Coronary artery (tissue), 2 donors: ENCODE measurements at regions not wholly inside any gene's neighbourhood (a gene's known extent, or its start where the extent isn't known, plus 50 kb on each side); places are given as distances from the start of the nearest gene placed in this dataset.

Source experiments
- DNase-seq: peaks from one replicate; pipeline ENCODE4 v3.0.0-alpha.2; 2017; ENCODE audit warnings: low spot score
- H3K27ac ChIP-seq, 2 donors: fragments of 200-600 bp; sonication (generic); one replicate each; pipeline ENCODE4 v1.5.1; 2016 to 2019
- H3K4me3 ChIP-seq: fragments of 200-600 bp; sonication (generic); 2 replicates; pipeline ENCODE4 v1.5.1; 2016; ENCODE audit warnings: mild to moderate bottlenecking, moderate library complexity
- CTCF ChIP-seq: fragments of 200-600 bp; sonication (generic); IDR thresholded peaks from one replicate; pipeline ENCODE4 v1.5.1; 2019; ENCODE audit warnings: antibody characterized with exemption

DNA sequence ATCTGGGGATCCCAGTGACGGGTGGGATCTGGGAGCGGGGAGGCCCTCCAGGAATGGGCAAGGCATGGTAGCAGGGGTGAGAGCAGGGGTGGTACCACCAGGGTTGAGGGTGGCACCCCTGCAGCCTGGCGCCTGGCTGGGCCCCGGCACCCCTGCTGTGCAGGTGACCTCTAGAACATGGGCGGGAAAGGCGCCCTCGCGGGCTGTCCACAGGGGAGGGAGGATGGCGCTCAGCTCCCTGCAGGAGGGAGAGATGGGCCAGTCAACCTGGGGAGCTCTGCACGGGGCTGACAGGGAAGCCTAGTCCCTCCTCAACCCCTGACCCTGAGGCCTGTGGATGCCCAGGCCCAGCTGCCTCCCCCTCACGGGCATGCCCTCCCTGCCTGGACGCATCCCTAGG, 61.6 kb upstream of the SLCO4A1 start:
- Histone ChIP-seq H3K4me3 (no peak overlapping the region), H3K27ac (no peak overlapping the region)
- no peak for TF ChIP-seq CTCF
- no peak for DNase-seq

DNA sequence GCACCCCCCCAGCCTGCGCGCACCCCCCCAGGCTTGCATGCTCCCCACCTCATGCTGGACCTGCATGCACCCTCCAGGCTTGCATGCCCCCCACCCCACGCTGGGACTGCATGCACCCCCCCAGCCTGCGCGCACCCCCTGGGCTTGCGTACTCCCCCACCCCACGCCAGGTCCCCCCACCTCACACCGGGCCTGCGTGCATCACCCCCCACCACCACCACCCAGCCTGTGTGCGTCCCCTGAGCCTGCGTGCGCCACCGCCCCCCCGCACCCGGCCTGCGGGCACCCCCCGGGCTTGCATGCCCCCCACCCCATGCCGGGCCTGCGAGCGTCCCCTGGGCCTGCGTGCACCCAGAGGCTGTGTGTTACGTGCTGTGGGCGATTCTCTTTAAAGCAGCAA, 61.0 kb upstream of the SLCO4A1 start:
- TF ChIP-seq CTCF = no peak
- Histone ChIP-seq H3K27ac (no peak overlapping the region), H3K4me3 (no peak overlapping the region)
- no peak for DNase-seq

DNA sequence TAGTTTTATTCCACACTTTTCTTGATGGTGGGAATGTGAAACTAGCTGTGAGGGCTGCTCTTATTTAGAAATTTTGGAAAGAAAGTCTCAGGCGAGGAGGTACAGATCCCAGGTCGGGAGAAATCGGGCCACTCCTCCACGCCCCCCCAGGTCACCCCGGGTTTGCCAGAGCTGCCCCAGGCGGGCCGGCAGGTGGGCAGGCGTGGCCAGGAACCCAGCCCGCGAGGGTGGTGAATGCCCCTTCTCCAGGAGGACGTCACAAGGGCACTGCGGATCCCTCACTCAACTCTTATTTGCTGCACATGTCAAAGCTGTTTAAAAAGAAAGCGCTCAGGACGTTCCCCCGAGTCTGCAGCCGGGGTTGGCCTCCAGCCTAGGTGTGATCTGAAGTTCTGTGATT, 60.5 kb upstream of the SLCO4A1 start:
- no peak for DNase-seq
- H3K27ac ChIP-seq = no peak overlapping the region
- TF ChIP-seq CTCF = no peak
- H3K4me3 ChIP-seq = no peak overlapping the region

DNA sequence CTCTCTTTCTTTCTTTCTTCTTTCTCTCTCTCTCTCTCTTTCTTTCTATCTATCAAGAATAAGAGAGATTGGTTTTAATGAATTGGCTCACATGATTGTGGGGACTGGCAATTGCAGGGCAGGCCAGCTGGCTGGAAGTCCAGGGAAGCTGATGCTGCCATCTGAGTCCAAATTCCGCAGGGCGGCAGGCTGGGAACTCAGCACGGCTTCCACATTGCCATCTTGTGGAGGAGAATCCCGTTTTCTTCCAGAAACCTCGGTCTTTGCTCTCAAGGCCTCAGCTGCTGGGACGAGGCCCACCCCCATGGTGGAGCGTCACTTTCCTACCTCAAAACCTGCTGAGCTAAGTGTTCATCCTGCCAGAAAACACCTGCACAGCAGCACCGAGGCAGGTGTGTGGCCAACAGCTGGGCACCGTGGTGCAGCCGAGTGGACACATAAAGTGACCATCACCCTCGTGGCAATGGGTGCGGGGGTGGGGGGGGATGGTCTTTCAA, 58.8 kb upstream of the SLCO4A1 start:
- Histone ChIP-seq H3K27ac (no peak overlapping the region), H3K4me3 (no peak overlapping the region)
- TF ChIP-seq CTCF = no peak
- DNase-seq = no peak

GRCh38 chr20:62584671-62585460, 57.4 kb upstream of the SLCO4A1 start:
- DNase-seq = no peak
- H3K4me3 ChIP-seq = no peak overlapping the region
- TF ChIP-seq CTCF = no peak
- H3K27ac ChIP-seq = no peak overlapping the region

DNA sequence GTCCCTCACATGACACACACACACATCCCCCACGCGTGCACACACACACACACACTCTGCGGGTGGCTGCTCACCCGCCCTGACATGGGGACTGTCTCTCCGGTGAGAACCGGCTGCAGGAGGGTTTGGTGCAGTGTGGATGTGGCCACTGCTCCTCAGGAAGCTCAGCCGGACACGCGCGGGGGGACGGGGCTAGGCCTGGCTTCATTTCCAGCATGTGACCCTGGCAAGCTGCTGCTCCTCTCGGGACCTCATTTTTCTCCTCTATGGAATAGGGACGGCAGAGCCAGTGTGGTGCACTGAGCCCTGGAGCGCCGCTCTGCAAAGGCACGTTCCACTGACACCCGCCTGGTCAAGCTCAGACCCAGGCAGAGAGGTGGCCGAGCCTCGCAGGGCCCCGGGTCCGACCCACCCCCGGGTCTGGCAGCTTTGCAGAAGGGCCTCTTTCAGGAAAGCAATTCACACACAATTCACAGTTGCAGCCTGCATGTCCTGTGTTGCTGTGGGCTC, 56.8 kb upstream of the SLCO4A1 start:
- DNase-seq = no peak
- Histone ChIP-seq H3K4me3 (no peak overlapping the region), H3K27ac (no peak overlapping the region)
- no peak for TF ChIP-seq CTCF

DNA sequence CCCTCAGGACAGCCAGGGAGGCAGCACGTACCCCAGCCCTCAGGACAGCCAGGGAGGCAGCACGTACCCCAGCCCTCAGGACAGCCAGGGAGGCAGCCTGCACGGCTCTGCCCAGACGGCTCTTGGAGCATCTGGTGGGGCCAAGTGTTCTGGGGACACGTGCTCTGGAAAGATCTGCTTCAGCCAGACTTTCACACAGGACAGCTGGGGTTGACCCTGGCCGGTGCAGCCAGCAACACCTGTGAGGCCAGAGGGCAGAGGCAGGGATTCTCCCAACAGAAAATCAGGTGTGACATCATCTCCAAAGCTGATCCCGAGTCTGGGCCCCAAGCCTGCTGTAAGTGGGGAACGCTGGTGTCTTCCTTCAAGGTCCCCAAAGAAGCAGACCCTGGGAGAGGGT, 55.5 kb upstream of the SLCO4A1 start:
- TF ChIP-seq CTCF = no peak
- Histone ChIP-seq H3K4me3 (no peak overlapping the region), H3K27ac (no peak overlapping the region)
- DNase-seq = no peak
